ENCODE measurements at regions not wholly inside any gene's neighbourhood (a gene's known extent, or its start where the extent isn't known, plus 50 kb on each side); places are given as distances from the start of the nearest gene placed in this dataset.

- TF ChIP-seq CTCF (IDR thresholded peaks at IDR 0.05) = no peak
- TF ChIP-seq POLR2A (IDR thresholded peaks at IDR 0.05) = no peak
- H3K4me1 ChIP-seq = no peaks in the 10 kb centered on the region
- DNase-seq = no peak
- no peaks in the 10 kb centered on the region for H3K27me3 ChIP-seq
- H3K27ac ChIP-seq = no peak overlapping the region
- no peaks in the 10 kb centered on the region for H3K36me3 ChIP-seq
- no peaks in the 10 kb centered on the region for H3K9me3 ChIP-seq
- H3K4me3 ChIP-seq = no peak overlapping the region
These were observed 347.9 kb upstream of the MEOX2 start for GRCh38 chr7:16034353-16034752.

GRCh38 chr7:16033233-16033632 is 346.8 kb upstream of the MEOX2 start:
- Histone ChIP-seq H3K36me3 (no peaks in the 10 kb centered on the region), H3K27me3 (no peaks in the 10 kb centered on the region), H3K9me3 (no peaks in the 10 kb centered on the region), H3K4me1 (no peaks in the 10 kb centered on the region), H3K27ac (no peak overlapping the region), H3K4me3 (no peak overlapping the region)
- no peak for DNase-seq
- TF ChIP-seq CTCF (IDR thresholded peaks at IDR 0.05) (no peak), POLR2A (IDR thresholded peaks at IDR 0.05) (no peak)

- Histone ChIP-seq H3K27me3 (no peaks in the 10 kb centered on the region), H3K27ac (no peak overlapping the region), H3K4me3 (no peak overlapping the region), H3K4me1 (no peaks in the 10 kb centered on the region), H3K36me3 (no peaks in the 10 kb centered on the region), H3K9me3 (no peaks in the 10 kb centered on the region)
- no peak for TF ChIP-seq POLR2A (IDR thresholded peaks at IDR 0.05)
- DNase-seq = no peak
These were observed 342.2 kb upstream of the MEOX2 start for GRCh38 chr7:16028636-16029035.

GRCh38 chr7:16028103-16028502 is 341.6 kb upstream of the MEOX2 start:
- TF ChIP-seq CTCF (IDR thresholded peaks at IDR 0.05) (no peak), POLR2A (IDR thresholded peaks at IDR 0.05) (no peak)
- H3K9me3 ChIP-seq = no peaks in the 10 kb centered on the region
- no peaks in the 10 kb centered on the region for H3K27me3 ChIP-seq
- no peak for DNase-seq
- no peak overlapping the region for H3K4me3 ChIP-seq
- no peaks in the 10 kb centered on the region for H3K36me3 ChIP-seq
- peak overlapping the region in 1 of 4 donors; percentile 40 for H3K27ac ChIP-seq
- H3K4me1 ChIP-seq = no peaks in the 10 kb centered on the region

- no peak for DNase-seq
- Histone ChIP-seq H3K4me3 (no peak overlapping the region), H3K36me3 (no peaks in the 10 kb centered on the region), H3K27ac (peak overlapping the region in 1 of 4 donors; percentile 40), H3K4me1 (no peaks in the 10 kb centered on the region), H3K27me3 (no peaks in the 10 kb centered on the region), H3K9me3 (no peaks in the 10 kb centered on the region)
- TF ChIP-seq POLR2A (IDR thresholded peaks at IDR 0.05) (no peak), CTCF (IDR thresholded peaks at IDR 0.05) (no peak)
These were observed 340.9 kb upstream of the MEOX2 start for GRCh38 chr7:16027396-16027795.

GRCh38 chr7:16026253-16027020 is 340.0 kb upstream of the MEOX2 start:
- no peak for DNase-seq
- Histone ChIP-seq H3K4me1 (no peaks in the 10 kb centered on the region), H3K9me3 (no peaks in the 10 kb centered on the region), H3K27ac (peak overlapping the region in 1 of 4 donors; percentile 41), H3K27me3 (no peaks in the 10 kb centered on the region), H3K36me3 (no peaks in the 10 kb centered on the region), H3K4me3 (no peak overlapping the region)
- no peak for TF ChIP-seq CTCF (IDR thresholded peaks at IDR 0.05)
- no peak for TF ChIP-seq POLR2A (IDR thresholded peaks at IDR 0.05)
